Gastrocnemius medialis (tissue), 4 donors: ENCODE measurements at regions not wholly inside any gene's neighbourhood (a gene's known extent, or its start where the extent isn't known, plus 50 kb on each side); places are given as distances from the start of the nearest gene placed in this dataset.

ENCODE experiments used
- ATAC-seq, 2 donors: fragments of 150-250 bp; one replicate each; pipeline ENCODE4 v1.9.1; 2016
- DNase-seq, 2 donors: peaks; one replicate each; pipeline ENCODE4 v3.0.0-alpha.2; 2019
- H3K27ac ChIP-seq, 4 donors: fragments of 200-600 bp; sonication (generic); 1 replicate in 1 of 4; 2 replicates in 3 of 4; pipeline ENCODE4 v1.5.1; 2016 to 2018; ENCODE audit warnings: mild to moderate bottlenecking in 2 of 4, moderate library complexity in 1 of 4
- H3K27me3 ChIP-seq, 3 donors: fragments of 200-600 bp; sonication (generic) in 2 of 3; 1 replicate in 1 of 3; 2 replicates in 2 of 3; pipeline versions ENCODE4 v1.5.1 to v1.6.0; 2016 to 2019; ENCODE audit warnings: mild to moderate bottlenecking in 1 of 3, moderate library complexity in 1 of 3
- H3K36me3 ChIP-seq, 2 donors: fragments of 200-600 bp; sonication (generic) in 1 of 2; one replicate each; pipeline ENCODE4 v1.5.1; 2017 to 2018
- H3K4me1 ChIP-seq, 2 donors: fragments of 200-600 bp; sonication (generic) in 1 of 2; one replicate each; pipeline ENCODE4 v1.5.1; 2016 to 2017; ENCODE audit warnings: mild to moderate bottlenecking in 2 of 2
- H3K4me3 ChIP-seq, 4 donors: fragments of 200-600 bp; sonication (generic) in 3 of 4; 1 replicate in 1 of 4; 2 replicates in 3 of 4; pipeline ENCODE4 v1.5.1; 2016 to 2019; ENCODE audit warnings: mild to moderate bottlenecking in 2 of 4
- H3K9me3 ChIP-seq, 3 donors: fragments of 200-600 bp; sonication (generic) in 2 of 3; 1 replicate in 1 of 3; 2 replicates in 2 of 3; pipeline ENCODE4 v1.5.1; 2016 to 2019
- POLR2A ChIP-seq, 2 donors: fragments of 450-650 bp; IDR thresholded peaks; one replicate each; pipeline ENCODE4 v1.6.1; 2017; ENCODE audit warnings: antibody characterized with exemption in 2 of 2, mild to moderate bottlenecking in 2 of 2, moderate library complexity in 2 of 2
- in situ Hi-C, 4 donors: fragments of 200-750 bp; cut with MboI; loops; one replicate each; pipeline versions ENCODE4 v1.15.0 to v1.8.0; 2017; ENCODE audit warnings: low sequenced_read_pairs in 4 of 4
- intact Hi-C: fragments of 100-400 bp; cut with DNase I; formaldehyde crosslinking; loops from one replicate; pipeline ENCODE4 v1.15.1; 2023; ENCODE audit warnings: low total_unique reads
- TF ChIP-seq, protein P1 (sequence below), 5 experiments: fragments of 450-650 bp in 3 of 5; fragments of 200-600 bp in 2 of 5; sonication (generic) in 2 of 5; IDR thresholded peaks in 4 of 5; conservative IDR thresholded peaks in 1 of 5; 1 replicate in 4 of 5; 2 replicates in 1 of 5; pipeline ENCODE4 v1.5.1; 2016 to 2019; ENCODE audit warnings: antibody characterized with exemption in 5 of 5, mild to moderate bottlenecking in 3 of 5, moderate library complexity in 3 of 5

- intact Hi-C loops: no loop called here
- DNase-seq: no peak
- Histone ChIP-seq H3K36me3 (no peaks in the 10 kb centered on the region), H3K27me3 (no peaks in the 10 kb centered on the region), H3K4me3 (no peak overlapping the region), H3K9me3 (no peaks in the 10 kb centered on the region), H3K4me1 (no peaks in the 10 kb centered on the region), H3K27ac (no peak overlapping the region)
- ATAC-seq: no peak
- in situ Hi-C loops: no loop called here
- no peak for TF ChIP-seq POLR2A (IDR thresholded peaks at IDR 0.05)
- TF ChIP-seq, protein P1, sequence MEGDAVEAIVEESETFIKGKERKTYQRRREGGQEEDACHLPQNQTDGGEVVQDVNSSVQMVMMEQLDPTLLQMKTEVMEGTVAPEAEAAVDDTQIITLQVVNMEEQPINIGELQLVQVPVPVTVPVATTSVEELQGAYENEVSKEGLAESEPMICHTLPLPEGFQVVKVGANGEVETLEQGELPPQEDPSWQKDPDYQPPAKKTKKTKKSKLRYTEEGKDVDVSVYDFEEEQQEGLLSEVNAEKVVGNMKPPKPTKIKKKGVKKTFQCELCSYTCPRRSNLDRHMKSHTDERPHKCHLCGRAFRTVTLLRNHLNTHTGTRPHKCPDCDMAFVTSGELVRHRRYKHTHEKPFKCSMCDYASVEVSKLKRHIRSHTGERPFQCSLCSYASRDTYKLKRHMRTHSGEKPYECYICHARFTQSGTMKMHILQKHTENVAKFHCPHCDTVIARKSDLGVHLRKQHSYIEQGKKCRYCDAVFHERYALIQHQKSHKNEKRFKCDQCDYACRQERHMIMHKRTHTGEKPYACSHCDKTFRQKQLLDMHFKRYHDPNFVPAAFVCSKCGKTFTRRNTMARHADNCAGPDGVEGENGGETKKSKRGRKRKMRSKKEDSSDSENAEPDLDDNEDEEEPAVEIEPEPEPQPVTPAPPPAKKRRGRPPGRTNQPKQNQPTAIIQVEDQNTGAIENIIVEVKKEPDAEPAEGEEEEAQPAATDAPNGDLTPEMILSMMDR (IDR thresholded peaks at IDR 0.05 in 4 of 5, conservative IDR thresholded peaks at IDR 0.05 in 1 of 5): no peak
Measured at GRCh38 chr20:22824077-22824476, 211.0 kb upstream of the SSTR4 start.

DNA sequence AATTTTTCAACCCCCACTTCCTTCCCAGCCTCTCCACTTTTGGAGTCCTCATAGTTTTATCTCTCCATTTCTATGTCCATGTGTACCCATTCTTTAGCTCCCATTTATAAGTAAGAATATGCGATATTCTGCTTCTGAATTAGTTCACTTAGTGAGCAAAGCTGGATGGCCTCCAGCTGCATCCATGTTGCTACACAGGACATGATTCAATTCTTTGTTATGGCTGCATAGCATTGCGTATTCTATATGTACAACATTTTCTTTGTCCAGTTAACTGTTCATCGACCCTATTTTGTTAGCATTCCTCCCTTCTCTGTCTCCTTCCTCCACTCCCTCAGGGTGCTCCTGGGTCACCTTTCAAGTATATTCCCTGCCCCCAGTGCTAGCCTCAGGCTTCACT lies 210.0 kb upstream of the SSTR4 start:
- Histone ChIP-seq H3K4me3 (no peak overlapping the region), H3K27me3 (no peaks in the 10 kb centered on the region), H3K4me1 (no peaks in the 10 kb centered on the region), H3K27ac (no peak overlapping the region), H3K9me3 (no peaks in the 10 kb centered on the region), H3K36me3 (no peaks in the 10 kb centered on the region)
- in situ Hi-C loops (no loop called here), intact Hi-C loops (no loop called here)
- ATAC-seq: no peak
- no peak for DNase-seq
- TF ChIP-seq, protein P1 (IDR thresholded peaks at IDR 0.05 in 4 of 5, conservative IDR thresholded peaks at IDR 0.05 in 1 of 5): no peak

- ATAC-seq (no peak), DNase-seq (no peak)
- no peak for TF ChIP-seq POLR2A (IDR thresholded peaks at IDR 0.05)
- TF ChIP-seq, protein P1 (IDR thresholded peaks at IDR 0.05 in 4 of 5, conservative IDR thresholded peaks at IDR 0.05 in 1 of 5): no peak
- H3K4me1 ChIP-seq: no peaks in the 10 kb centered on the region
- intact Hi-C loops: no loop called here
- H3K27ac ChIP-seq: no peak overlapping the region
- H3K27me3 ChIP-seq: no peaks in the 10 kb centered on the region
- no peaks in the 10 kb centered on the region for H3K36me3 ChIP-seq
- no peaks in the 10 kb centered on the region for H3K9me3 ChIP-seq
- no peak overlapping the region for H3K4me3 ChIP-seq
- in situ Hi-C loops: no loop called here
Measured at GRCh38 chr20:22825546-22825945, 209.6 kb upstream of the SSTR4 start.

- TF ChIP-seq, protein P1 (IDR thresholded peaks at IDR 0.05 in 4 of 5, conservative IDR thresholded peaks at IDR 0.05 in 1 of 5): no peak
- no peak for TF ChIP-seq POLR2A (IDR thresholded peaks at IDR 0.05)
- H3K4me1 ChIP-seq: no peaks in the 10 kb centered on the region
- no peaks in the 10 kb centered on the region for H3K36me3 ChIP-seq
- DNase-seq (no peak), ATAC-seq (no peak)
- H3K27me3 ChIP-seq: no peaks in the 10 kb centered on the region
- no peaks in the 10 kb centered on the region for H3K9me3 ChIP-seq
- no peak overlapping the region for H3K4me3 ChIP-seq
- intact Hi-C loops: no loop called here
- in situ Hi-C loops: no loop called here
- H3K27ac ChIP-seq: no peak overlapping the region
Measured at GRCh38 chr20:22826306-22827230, 208.5 kb upstream of the SSTR4 start.
